ENCODE measurements at regions not wholly inside any gene's neighbourhood (a gene's known extent, or its start where the extent isn't known, plus 50 kb on each side); places are given as distances from the start of the nearest gene placed in this dataset.

GRCh38 chr4:34534916-34535315, 1709.4 kb downstream of the ARAP2 start:
- Histone ChIP-seq H4K5ac (ENCODE audit: insufficient read length, low read depth, low read length) (no peak overlapping the region), H2AK5ac (ENCODE audit: insufficient read length, low read length) (no peak overlapping the region), H3K9me3 (ENCODE audit: control insufficient read depth, low read depth, low read length) (no peaks in the 10 kb centered on the region), H3K23ac (ENCODE audit: insufficient read length, low read depth, low read length) (no peak overlapping the region), H4K8ac (replicated peaks; ENCODE audit: insufficient read length, low read depth, low read length) (no peak overlapping the region), H2BK15ac (ENCODE audit: low read depth, low read length) (no peak overlapping the region), H3K27ac (ENCODE audit: insufficient read length, low read depth, low read length) (no peak overlapping the region), H3K79me1 (ENCODE audit: insufficient read depth, low read depth, low read length, poor library complexity, severe bottlenecking) (no peaks in the 10 kb centered on the region), H4K20me1 (ENCODE audit: control insufficient read depth, insufficient read depth, insufficient read length) (no peaks in the 10 kb centered on the region), H3K4me1 (ENCODE audit: insufficient read depth, low read length) (no peaks in the 10 kb centered on the region), H2BK20ac (ENCODE audit: low read depth, low read length, poor library complexity, severe bottlenecking) (no peak overlapping the region), H2BK12ac (ENCODE audit: insufficient read length, low read depth, low read length) (no peak overlapping the region), H3K4me2 (ENCODE audit: insufficient read depth, insufficient read length, low read length) (no peak overlapping the region), H4K91ac (ENCODE audit: insufficient read length, low read depth, low read length) (no peak overlapping the region), H3K79me2 (ENCODE audit: insufficient read depth, low read length) (no peaks in the 10 kb centered on the region), H3T11ph (ENCODE audit: low read length) (no peak overlapping the region), H3K9ac (ENCODE audit: extremely low read depth, insufficient read length, low read length) (no peak overlapping the region), H3K4ac (ENCODE audit: low read depth, low read length) (no peak overlapping the region), H2BK5ac (ENCODE audit: insufficient read length, low read length) (no peak overlapping the region), H2AFZ (ENCODE audit: low read length) (no peak overlapping the region), H3K18ac (ENCODE audit: insufficient read length, low read depth, low read length) (no peak overlapping the region), H3K56ac (ENCODE audit: insufficient read length, low read depth, low read length) (no peak overlapping the region), H3K23me2 (ENCODE audit: insufficient read length, low read depth, low read length, poor library complexity, severe bottlenecking) (no peaks in the 10 kb centered on the region), H2BK120ac (ENCODE audit: low read depth, low read length, poor library complexity, severe bottlenecking) (no peak overlapping the region), H3K14ac (ENCODE audit: insufficient read depth, low read length) (no peak overlapping the region), H3K27me3 (ENCODE audit: insufficient read depth, low read length) (no peaks in the 10 kb centered on the region)
- no peak for TF ChIP-seq CTCF (conservative IDR thresholded peaks at IDR 0.05)
- no peak for DNase-seq
- no peaks in the 10 kb centered on the region; a peak in 1 of 7 replicates for H3K36me3 Mint-ChIP-seq (ENCODE audit: insufficient read depth in 1 of 3, low read depth in 3 of 3)
- H3K4me1 Mint-ChIP-seq = no peaks in the 10 kb centered on the region
- peaks cover 0 to 2% of the 10 kb centered on the region in 2 experiments; a peak in 2 of 5 replicates for H3K9me3 Mint-ChIP-seq
- H3K27ac Mint-ChIP-seq = no peak overlapping the region
- WGBS (ENCODE audit: extremely low coverage, insufficient read length, low lambda C conversion rate) = no CpG with 5 or more reads among the region's 4 CpGs
- no peaks in the 10 kb centered on the region for H3K27me3 Mint-ChIP-seq (ENCODE audit: low read depth)
- H3K4me3 Mint-ChIP-seq = no peak overlapping the region

Measured in H9 (cell line).